Smooth muscle cell (in vitro differentiated cells): ENCODE measurements at regions not wholly inside any gene's neighbourhood (a gene's known extent, or its start where the extent isn't known, plus 50 kb on each side); places are given as distances from the start of the nearest gene placed in this dataset. TPM values are rescaled to one million over a fixed set of nuclear protein-coding genes. Genes with fewer than 3 reads are reported as not detected.

Experiments used
- DNase-seq: peaks from one replicate; lab custom pipeline; 2025; ENCODE audit not compliant: unreplicated experiment; lab: John Stamatoyannopoulos, UW
- H2AFZ ChIP-seq: fragments of 200-600 bp; sonication (generic); 2 replicates; pipeline ENCODE4 v1.6.0; 2016; ENCODE audit warnings: antibody characterized with exemption, low read depth, mild to moderate bottlenecking
- H3F3A ChIP-seq: fragments of 200-600 bp; sonication (generic); 2 replicates; pipeline ENCODE4 v1.6.0; 2017; ENCODE audit warnings: antibody characterized with exemption, low read depth
- H3K27ac ChIP-seq: fragments of 200-600 bp; sonication (generic); 2 replicates; pipeline ENCODE4 v1.5.1; 2016; ENCODE audit warnings: low read depth, mild to moderate bottlenecking
- H3K27me3 ChIP-seq: fragments of 200-600 bp; sonication (generic); 2 replicates; pipeline ENCODE4 v1.6.1; 2016; ENCODE audit warnings: low read depth, mild to moderate bottlenecking
- H3K36me3 ChIP-seq: fragments of 200-600 bp; sonication (generic); 2 replicates; pipeline ENCODE4 v1.5.1; 2016; ENCODE audit warnings: low read depth
- H3K4me1 ChIP-seq: fragments of 200-600 bp; sonication (generic); 2 replicates; pipeline ENCODE4 v1.5.1; 2016; ENCODE audit warnings: low read depth
- H3K4me2 ChIP-seq: fragments of 200-600 bp; sonication (generic); 2 replicates; pipeline ENCODE4 v1.6.0; 2016; ENCODE audit warnings: mild to moderate bottlenecking
- H3K4me3 ChIP-seq: fragments of 200-600 bp; sonication (generic); 2 replicates; pipeline ENCODE4 v1.5.1; 2016; ENCODE audit warnings: mild to moderate bottlenecking
- H3K79me2 ChIP-seq: fragments of 200-600 bp; sonication (generic); 2 replicates; pipeline ENCODE4 v1.6.0; 2016; ENCODE audit warnings: low read depth, mild to moderate bottlenecking
- H3K9ac ChIP-seq: fragments of 200-600 bp; sonication (generic); 2 replicates; pipeline ENCODE4 v1.6.0; 2016; ENCODE audit warnings: low read depth
- H3K9me3 ChIP-seq: fragments of 200-600 bp; sonication (generic); replicated peaks from 2 replicates; pipeline ENCODE4 v1.5.1; 2016; ENCODE audit warnings: low read depth
- H4K20me1 ChIP-seq: fragments of 200-600 bp; sonication (generic); 2 replicates; pipeline ENCODE4 v1.6.0; 2016; ENCODE audit warnings: low read depth
- WGBS: methylation state at CpG from one replicate; pipeline ENCODE4 v1.1.7; 2016; ENCODE audit warnings: low lambda C conversion rate; 5-methylcytosine and 5-hydroxymethylcytosine counted together
- small RNA-seq: library from RNA; depleted of rRNA; stranded (forward); fragments of <200 nt; gene quantifications from one replicate; pipeline ENCODE3, GENCODE V24; 2014
- TF ChIP-seq, protein P1 (sequence below): fragments of 200-600 bp; sonication (generic); IDR thresholded peaks from 2 replicates; pipeline ENCODE4 v1.5.1; 2017; ENCODE audit warnings: borderline replicate concordance, mild to moderate bottlenecking, antibody characterized with exemption; ENCODE audit not compliant: insufficient read depth, poor library complexity, severe bottlenecking

DNA sequence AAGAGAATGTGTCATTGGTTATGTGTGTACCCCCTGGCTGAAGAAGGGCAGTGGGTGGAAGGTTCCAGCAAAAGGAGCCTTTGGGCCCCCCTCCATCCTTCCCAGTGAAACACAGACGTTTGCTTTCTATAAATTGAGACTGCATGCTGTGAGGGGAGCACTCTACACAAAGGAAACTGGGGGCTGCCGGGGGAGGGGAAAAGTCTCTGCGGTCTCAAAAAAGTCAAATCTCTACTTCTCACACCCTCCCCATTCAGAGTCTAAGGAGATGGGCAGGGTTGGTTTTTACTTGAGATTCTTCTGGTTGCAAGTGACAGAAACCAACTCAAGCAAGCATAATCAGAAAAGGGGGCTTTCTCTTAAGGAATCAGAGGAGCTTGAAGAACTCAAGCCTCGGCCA is 50.1 kb upstream of the TLE3 start:
- Histone ChIP-seq H3K9ac (no peak overlapping the region), H3K27me3 (no peaks in the 10 kb centered on the region), H2AFZ (no peak overlapping the region), H3K4me1 (no peaks in the 10 kb centered on the region), H3K36me3 (no peaks in the 10 kb centered on the region), H3F3A (peaks cover 24% of the 10 kb centered on the region), H3K4me3 (no peak overlapping the region), H4K20me1 (no peaks in the 10 kb centered on the region), H3K9me3 (no peaks in the 10 kb centered on the region), H3K79me2 (no peaks in the 10 kb centered on the region), H3K27ac (no peak overlapping the region), H3K4me2 (no peak overlapping the region)
- TF ChIP-seq, protein P1, sequence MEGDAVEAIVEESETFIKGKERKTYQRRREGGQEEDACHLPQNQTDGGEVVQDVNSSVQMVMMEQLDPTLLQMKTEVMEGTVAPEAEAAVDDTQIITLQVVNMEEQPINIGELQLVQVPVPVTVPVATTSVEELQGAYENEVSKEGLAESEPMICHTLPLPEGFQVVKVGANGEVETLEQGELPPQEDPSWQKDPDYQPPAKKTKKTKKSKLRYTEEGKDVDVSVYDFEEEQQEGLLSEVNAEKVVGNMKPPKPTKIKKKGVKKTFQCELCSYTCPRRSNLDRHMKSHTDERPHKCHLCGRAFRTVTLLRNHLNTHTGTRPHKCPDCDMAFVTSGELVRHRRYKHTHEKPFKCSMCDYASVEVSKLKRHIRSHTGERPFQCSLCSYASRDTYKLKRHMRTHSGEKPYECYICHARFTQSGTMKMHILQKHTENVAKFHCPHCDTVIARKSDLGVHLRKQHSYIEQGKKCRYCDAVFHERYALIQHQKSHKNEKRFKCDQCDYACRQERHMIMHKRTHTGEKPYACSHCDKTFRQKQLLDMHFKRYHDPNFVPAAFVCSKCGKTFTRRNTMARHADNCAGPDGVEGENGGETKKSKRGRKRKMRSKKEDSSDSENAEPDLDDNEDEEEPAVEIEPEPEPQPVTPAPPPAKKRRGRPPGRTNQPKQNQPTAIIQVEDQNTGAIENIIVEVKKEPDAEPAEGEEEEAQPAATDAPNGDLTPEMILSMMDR: no peak
- 76% methylated on average over 4 of the region's 4 CpGs for WGBS
- no peak for DNase-seq

Small RNAs in the stretch of these regions (small RNA-seq; reads per million reads assigned to genes)
- not detected for gene RNU6-745P
